HEK293 (cell line): ENCODE measurements at regions not wholly inside any gene's neighbourhood (a gene's known extent, or its start where the extent isn't known, plus 50 kb on each side); places are given as distances from the start of the nearest gene placed in this dataset.

Experiments
- CTCF ChIA-PET: fragments of 350-600 bp; formaldehyde crosslinking; extraction: SDS; loops from one replicate; lab custom pipeline; 2021; ENCODE audit warnings: antibody characterized with exemption; lab: Yijun Ruan, JAX
- POLR2A ChIA-PET: fragments of 300-600 bp; formaldehyde crosslinking; extraction: SDS; loops from one replicate; lab custom pipeline; 2020; ENCODE audit warnings: antibody characterized with exemption, inconsistent platforms; lab: Yijun Ruan, JAX
- H3K27ac ChIP-seq: fragments of 200-500 bp; sonication (Bioruptor generic); 2 replicates; pipeline ENCODE4 v1.5.1; 2014; ENCODE audit warnings: low read depth, low read length, control low read depth, inconsistent platforms; ENCODE audit errors: extremely low read depth
- H3K36me3 ChIP-seq, 2 experiments: fragments of 200-500 bp in 1 of 2; sonication (Bioruptor generic) in 1 of 2; 1 replicate in 1 of 2; 2 replicates in 1 of 2; pipeline ENCODE4 v1.5.1; 2014 to 2017; ENCODE audit warnings: inconsistent platforms in 2 of 2, low read length in 2 of 2; ENCODE audit not compliant: control insufficient read depth in 2 of 2, insufficient read depth in 1 of 2
- H3K4me1 ChIP-seq: fragments of 200-500 bp; sonication (Bioruptor generic); 2 replicates; pipeline ENCODE4 v1.5.1; 2014; ENCODE audit warnings: mild to moderate bottlenecking, low read length, inconsistent platforms; ENCODE audit not compliant: control insufficient read depth, insufficient read depth
- H3K4me3 ChIP-seq: 2 replicates; pipeline ENCODE4 v1.5.1; 2011; ENCODE audit warnings: low read depth, mild to moderate bottlenecking, control low read depth, low read length, moderate library complexity
- H3K9me3 ChIP-seq: fragments of 200-500 bp; sonication (Bioruptor generic); 2 replicates; pipeline ENCODE4 v1.5.1; 2014; ENCODE audit warnings: low read depth, low read length, inconsistent platforms; ENCODE audit not compliant: control insufficient read depth, insufficient read depth
- GLI2 ChIP-seq: fragments of 450-650 bp; formaldehyde crosslinking; IDR thresholded peaks from 2 replicates; pipeline ENCODE4; 2017; ENCODE audit warnings: missing biosample characterization, missing genetic modification characterization, low read depth, borderline replicate concordance
- HOXA7 ChIP-seq: sonication (generic); formaldehyde crosslinking; IDR thresholded peaks from 2 replicates; pipeline ENCODE4 v1.8.1; 2022; ENCODE audit warnings: missing genetic modification reagents, borderline replicate concordance
- SETDB1 ChIP-seq: IDR thresholded peaks from one replicate; pipeline ENCODE4 v1.6.1; 2017; ENCODE audit warnings: mild to moderate bottlenecking, low read length, moderate library complexity, mixed read lengths; ENCODE audit not compliant: insufficient read length
- ZBTB21 ChIP-seq: fragments of 450-650 bp; formaldehyde crosslinking; IDR thresholded peaks from 2 replicates; pipeline ENCODE4 v1.5.1; 2017; ENCODE audit warnings: missing biosample characterization, missing genetic modification characterization
- ZFHX2 ChIP-seq: fragments of 450-650 bp; formaldehyde crosslinking; conservative IDR thresholded peaks from 2 replicates; pipeline ENCODE4 v1.5.1; 2016; ENCODE audit warnings: missing biosample characterization, missing genetic modification characterization
- ZNF157 ChIP-seq: fragments of 450-650 bp; formaldehyde crosslinking; IDR thresholded peaks from 2 replicates; pipeline ENCODE4 v1.5.1; 2016; ENCODE audit warnings: missing biosample characterization, missing genetic modification characterization
- ZNF174 ChIP-seq: fragments of 450-650 bp; formaldehyde crosslinking; IDR thresholded peaks from 2 replicates; pipeline ENCODE4 v1.5.0; 2017; ENCODE audit warnings: missing biosample characterization, mild to moderate bottlenecking, missing genetic modification characterization
- ZNF335 ChIP-seq: fragments of 450-650 bp; formaldehyde crosslinking; conservative IDR thresholded peaks from 2 replicates; pipeline ENCODE4 v1.5.1; 2016; ENCODE audit warnings: missing biosample characterization, missing genetic modification characterization
- ZNF350 ChIP-seq: fragments of 450-650 bp; formaldehyde crosslinking; IDR thresholded peaks from 2 replicates; pipeline ENCODE4 v1.5.0; 2017; ENCODE audit warnings: missing biosample characterization, mild to moderate bottlenecking, missing genetic modification characterization
- ZNF37A ChIP-seq: fragments of 450-650 bp; IDR thresholded peaks from 2 replicates; pipeline ENCODE4 v1.5.1; 2018; ENCODE audit warnings: missing biosample characterization, missing genetic modification characterization
- ZNF549 ChIP-seq: fragments of 450-650 bp; IDR thresholded peaks from 2 replicates; pipeline ENCODE4 v1.5.1; 2018; ENCODE audit warnings: missing biosample characterization, missing genetic modification characterization, mild to moderate bottlenecking, inconsistent platforms, moderate library complexity
- ZNF555 ChIP-seq: fragments of 450-650 bp; formaldehyde crosslinking; conservative IDR thresholded peaks from 2 replicates; pipeline ENCODE4 v1.5.1; 2017; ENCODE audit warnings: missing biosample characterization, mild to moderate bottlenecking, missing genetic modification characterization, inconsistent platforms
- ZNF571 ChIP-seq: fragments of 450-650 bp; formaldehyde crosslinking; IDR thresholded peaks from 2 replicates; pipeline ENCODE4 v1.5.0; 2017; ENCODE audit warnings: missing biosample characterization, missing genetic modification characterization
- ZNF610 ChIP-seq: fragments of 450-650 bp; formaldehyde crosslinking; IDR thresholded peaks from 2 replicates; pipeline ENCODE4 v1.5.1; 2016; ENCODE audit warnings: missing biosample characterization, missing genetic modification characterization, borderline replicate concordance
- ZNF626 ChIP-seq: fragments of 450-650 bp; sonication (Bioruptor Pico); formaldehyde crosslinking; IDR thresholded peaks from 2 replicates; pipeline ENCODE4 v1.5.1; 2018; ENCODE audit warnings: missing biosample characterization, missing genetic modification characterization, inconsistent platforms
- ZNF701 ChIP-seq: fragments of 450-650 bp; formaldehyde crosslinking; IDR thresholded peaks from 2 replicates; pipeline ENCODE4 v1.5.1; 2016; ENCODE audit warnings: missing biosample characterization, missing genetic modification characterization
- TF ChIP-seq, protein P1 (sequence below): fragments of 450-650 bp; formaldehyde crosslinking; IDR thresholded peaks from 2 replicates; pipeline ENCODE4 v1.5.1; 2016; ENCODE audit warnings: missing biosample characterization, missing genetic modification characterization
- TF ChIP-seq, protein P2 (sequence below): fragments of 450-650 bp; formaldehyde crosslinking; IDR thresholded peaks from 2 replicates; pipeline ENCODE4 v1.5.1; 2017; ENCODE audit warnings: missing biosample characterization, missing genetic modification characterization
- TF ChIP-seq, protein P3 (sequence below): fragments of 450-650 bp; formaldehyde crosslinking; IDR thresholded peaks from 2 replicates; pipeline ENCODE4 v1.5.1; 2016; ENCODE audit warnings: missing biosample characterization, missing genetic modification characterization
- TF ChIP-seq, protein P4 (sequence below): fragments of 450-650 bp; formaldehyde crosslinking; conservative IDR thresholded peaks from 2 replicates; pipeline ENCODE4 v1.5.1; 2016; ENCODE audit warnings: low read depth, missing biosample characterization, missing genetic modification characterization

DNA sequence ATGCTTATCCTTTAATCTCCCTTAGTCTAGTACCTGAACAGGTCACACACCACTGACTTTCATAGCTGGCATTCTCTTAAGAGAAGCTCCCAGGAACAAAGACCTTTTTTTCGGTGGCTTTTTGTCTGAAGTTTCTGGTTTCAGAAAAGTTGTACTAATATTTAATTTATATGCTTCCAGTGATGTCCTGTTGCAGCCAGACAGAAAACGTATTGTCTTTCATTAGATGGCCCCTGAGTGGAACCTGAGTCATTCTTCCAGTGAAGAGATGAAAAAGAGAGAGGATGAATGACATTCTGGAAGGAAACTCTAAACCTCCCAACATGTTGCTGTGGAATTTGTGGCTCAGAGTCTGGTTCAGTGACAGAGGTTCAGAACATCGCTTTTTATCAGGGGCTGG, 274.8 kb upstream of the TAC1 start (continued):
- TF ChIP-seq, protein P1, sequence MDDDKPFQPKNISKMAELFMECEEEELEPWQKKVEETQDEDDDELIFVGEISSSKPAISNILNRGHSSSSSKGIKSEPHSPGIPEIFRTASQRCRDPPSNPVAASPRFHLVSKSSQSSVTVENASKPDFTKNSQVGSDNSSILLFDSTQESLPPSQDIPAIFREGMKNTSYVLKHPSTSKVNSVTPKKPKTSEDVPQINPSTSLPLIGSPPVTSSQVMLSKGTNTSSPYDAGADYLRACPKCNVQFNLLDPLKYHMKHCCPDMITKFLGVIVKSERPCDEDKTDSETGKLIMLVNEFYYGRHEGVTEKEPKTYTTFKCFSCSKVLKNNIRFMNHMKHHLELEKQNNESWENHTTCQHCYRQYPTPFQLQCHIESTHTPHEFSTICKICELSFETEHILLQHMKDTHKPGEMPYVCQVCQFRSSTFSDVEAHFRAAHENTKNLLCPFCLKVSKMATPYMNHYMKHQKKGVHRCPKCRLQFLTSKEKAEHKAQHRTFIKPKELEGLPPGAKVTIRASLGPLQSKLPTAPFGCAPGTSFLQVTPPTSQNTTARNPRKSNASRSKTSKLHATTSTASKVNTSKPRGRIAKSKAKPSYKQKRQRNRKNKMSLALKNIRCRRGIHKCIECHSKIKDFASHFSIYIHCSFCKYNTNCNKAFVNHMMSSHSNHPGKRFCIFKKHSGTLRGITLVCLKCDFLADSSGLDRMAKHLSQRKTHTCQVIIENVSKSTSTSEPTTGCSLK (tag by site-specific recombination): no peak
- TF ChIP-seq, protein P2, sequence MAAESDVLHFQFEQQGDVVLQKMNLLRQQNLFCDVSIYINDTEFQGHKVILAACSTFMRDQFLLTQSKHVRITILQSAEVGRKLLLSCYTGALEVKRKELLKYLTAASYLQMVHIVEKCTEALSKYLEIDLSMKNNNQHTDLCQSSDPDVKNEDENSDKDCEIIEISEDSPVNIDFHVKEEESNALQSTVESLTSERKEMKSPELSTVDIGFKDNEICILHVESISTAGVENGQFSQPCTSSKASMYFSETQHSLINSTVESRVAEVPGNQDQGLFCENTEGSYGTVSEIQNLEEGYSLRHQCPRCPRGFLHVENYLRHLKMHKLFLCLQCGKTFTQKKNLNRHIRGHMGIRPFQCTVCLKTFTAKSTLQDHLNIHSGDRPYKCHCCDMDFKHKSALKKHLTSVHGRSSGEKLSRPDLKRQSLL (tag by site-specific recombination): no peak
- TF ChIP-seq ZNF571 (tag by site-specific recombination) (no peak), GLI2 (no peak)

DNA sequence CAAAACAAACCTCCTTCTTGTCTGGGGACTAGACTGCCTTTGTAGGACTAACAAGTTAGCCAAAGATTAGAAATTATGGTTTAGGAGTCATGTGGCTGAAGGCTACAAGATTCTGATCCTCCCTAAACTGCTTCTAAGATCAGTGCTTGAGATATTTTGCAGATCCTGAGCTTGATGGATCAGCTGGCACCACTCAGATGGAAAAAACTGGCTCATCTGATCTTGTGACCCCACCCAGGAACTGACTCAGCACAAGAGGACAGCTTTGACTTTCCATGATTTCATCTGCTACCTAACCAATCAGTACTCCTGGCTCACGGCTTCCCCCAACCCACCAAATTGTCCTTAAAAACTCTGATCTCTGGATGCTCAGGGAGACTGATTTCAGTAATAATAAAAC, 271.5 kb upstream of the TAC1 start:
- POLR2A ChIA-PET: no interaction called here

DNA sequence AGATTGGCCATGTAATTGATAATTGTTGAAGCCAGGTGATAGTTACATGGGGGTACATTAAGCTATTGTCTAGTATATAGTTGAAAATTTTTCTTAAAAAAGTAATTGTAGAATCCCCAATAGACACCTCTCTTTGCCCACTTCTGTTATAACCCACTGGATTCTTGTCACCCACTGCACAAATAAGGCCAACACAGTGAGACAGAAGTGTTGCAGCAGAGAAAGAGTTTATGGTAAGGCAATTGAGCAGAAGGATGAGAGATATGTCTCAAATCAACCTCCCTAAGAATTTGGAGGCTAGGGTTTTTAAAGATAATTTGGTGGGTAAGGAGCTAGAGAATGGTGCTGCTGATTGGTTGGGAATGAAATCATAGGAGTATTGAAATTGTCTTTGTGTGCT, 270.3 kb upstream of the TAC1 start:
- no peak overlapping the region for H3K27ac ChIP-seq
- TF ChIP-seq SETDB1 (peak; percentile 72), ZNF626 (tag by site-specific recombination) (no peak), ZNF37A (tag by site-specific recombination) (no peak)
- TF ChIP-seq, protein P3, sequence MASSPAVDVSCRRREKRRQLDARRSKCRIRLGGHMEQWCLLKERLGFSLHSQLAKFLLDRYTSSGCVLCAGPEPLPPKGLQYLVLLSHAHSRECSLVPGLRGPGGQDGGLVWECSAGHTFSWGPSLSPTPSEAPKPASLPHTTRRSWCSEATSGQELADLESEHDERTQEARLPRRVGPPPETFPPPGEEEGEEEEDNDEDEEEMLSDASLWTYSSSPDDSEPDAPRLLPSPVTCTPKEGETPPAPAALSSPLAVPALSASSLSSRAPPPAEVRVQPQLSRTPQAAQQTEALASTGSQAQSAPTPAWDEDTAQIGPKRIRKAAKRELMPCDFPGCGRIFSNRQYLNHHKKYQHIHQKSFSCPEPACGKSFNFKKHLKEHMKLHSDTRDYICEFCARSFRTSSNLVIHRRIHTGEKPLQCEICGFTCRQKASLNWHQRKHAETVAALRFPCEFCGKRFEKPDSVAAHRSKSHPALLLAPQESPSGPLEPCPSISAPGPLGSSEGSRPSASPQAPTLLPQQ (tag by site-specific recombination): no peak
- ChIA-PET POLR2A (no interaction called here), CTCF (no interaction called here)
- no peaks in the 10 kb centered on the region for H3K4me1 ChIP-seq
- no peaks in the 10 kb centered on the region for H3K9me3 ChIP-seq
- no peaks in the 10 kb centered on the region for H3K36me3 ChIP-seq
- H3K4me3 ChIP-seq: no peak overlapping the region

More for the DNA sequence above, 271.5 kb upstream of the TAC1 start:
- Histone ChIP-seq H3K4me1 (no peaks in the 10 kb centered on the region), H3K36me3 (no peaks in the 10 kb centered on the region), H3K4me3 (no peak overlapping the region), H3K9me3 (no peaks in the 10 kb centered on the region), H3K27ac (no peak overlapping the region)
- CTCF ChIA-PET: no interaction called here
- TF ChIP-seq ZNF701 (tag by site-specific recombination): no peak
- TF ChIP-seq, protein P1 (tag by site-specific recombination): no peak
- no peak for TF ChIP-seq ZNF157 (tag by site-specific recombination)
- no peak for TF ChIP-seq ZNF335 (tag by site-specific recombination)
- TF ChIP-seq, protein P4, sequence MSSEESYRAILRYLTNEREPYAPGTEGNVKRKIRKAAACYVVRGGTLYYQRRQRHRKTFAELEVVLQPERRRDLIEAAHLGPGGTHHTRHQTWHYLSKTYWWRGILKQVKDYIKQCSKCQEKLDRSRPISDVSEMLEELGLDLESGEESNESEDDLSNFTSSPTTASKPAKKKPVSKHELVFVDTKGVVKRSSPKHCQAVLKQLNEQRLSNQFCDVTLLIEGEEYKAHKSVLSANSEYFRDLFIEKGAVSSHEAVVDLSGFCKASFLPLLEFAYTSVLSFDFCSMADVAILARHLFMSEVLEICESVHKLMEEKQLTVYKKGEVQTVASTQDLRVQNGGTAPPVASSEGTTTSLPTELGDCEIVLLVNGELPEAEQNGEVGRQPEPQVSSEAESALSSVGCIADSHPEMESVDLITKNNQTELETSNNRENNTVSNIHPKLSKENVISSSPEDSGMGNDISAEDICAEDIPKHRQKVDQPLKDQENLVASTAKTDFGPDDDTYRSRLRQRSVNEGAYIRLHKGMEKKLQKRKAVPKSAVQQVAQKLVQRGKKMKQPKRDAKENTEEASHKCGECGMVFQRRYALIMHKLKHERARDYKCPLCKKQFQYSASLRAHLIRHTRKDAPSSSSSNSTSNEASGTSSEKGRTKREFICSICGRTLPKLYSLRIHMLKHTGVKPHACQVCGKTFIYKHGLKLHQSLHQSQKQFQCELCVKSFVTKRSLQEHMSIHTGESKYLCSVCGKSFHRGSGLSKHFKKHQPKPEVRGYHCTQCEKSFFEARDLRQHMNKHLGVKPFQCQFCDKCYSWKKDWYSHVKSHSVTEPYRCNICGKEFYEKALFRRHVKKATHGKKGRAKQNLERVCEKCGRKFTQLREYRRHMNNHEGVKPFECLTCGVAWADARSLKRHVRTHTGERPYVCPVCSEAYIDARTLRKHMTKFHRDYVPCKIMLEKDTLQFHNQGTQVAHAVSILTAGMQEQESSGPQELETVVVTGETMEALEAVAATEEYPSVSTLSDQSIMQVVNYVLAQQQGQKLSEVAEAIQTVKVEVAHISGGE: no peak
- TF ChIP-seq ZNF350 (tag by site-specific recombination): no peak
- no peak for TF ChIP-seq ZBTB21 (tag by site-specific recombination)
- TF ChIP-seq HOXA7 (CRISPR knock-in tag): no peak
- TF ChIP-seq ZNF610 (tag by site-specific recombination): no peak
- TF ChIP-seq ZNF549: no peak
- TF ChIP-seq ZNF174: no peak
- TF ChIP-seq ZNF555 (tag by site-specific recombination): no peak
- no peak for TF ChIP-seq ZFHX2 (tag by site-specific recombination)
